ENCODE measurements at regions not wholly inside any gene's neighbourhood (a gene's known extent, or its start where the extent isn't known, plus 50 kb on each side); places are given as distances from the start of the nearest gene placed in this dataset.

- 94 to 100% (median 96%) methylated on average over 2 of the region's 2 CpGs for WGBS, 5 donors
- TF ChIP-seq POLR2AphosphoS5 (IDR thresholded peaks at IDR 0.05) = no peak
- no peak for TF ChIP-seq EP300 (IDR thresholded peaks at IDR 0.05)
- no peak for TF ChIP-seq POLR2A (IDR thresholded peaks at IDR 0.05)
- TF ChIP-seq CTCF (IDR thresholded peaks at IDR 0.05) = no peak
- H3K4me1 ChIP-seq = peaks cover 9 to 28% (median 24%) of the 10 kb centered on the region in 4 donors
- H3K4me3 ChIP-seq = no peak overlapping the region
- H3K27me3 ChIP-seq = no peaks in the 10 kb centered on the region
- H3K36me3 ChIP-seq = no peaks in the 10 kb centered on the region
- intact Hi-C loops (cut with DNase I; ENCODE audit: low total_unique reads) = loop anchor here (10.0 kb wide), 1 partner anchor 789 kb away; the partner anchor contains the start of gene KLF4
- no peak for DNase-seq
- H3K27ac ChIP-seq = no peak overlapping the region
- H3K9me3 ChIP-seq = no peaks in the 10 kb centered on the region
Observed at GRCh38 chr9:108273988-108274387, 581.8 kb downstream of the ACTL7B start.

- DNase-seq = peak; percentile 62 to 77
- Histone ChIP-seq H3K36me3 (no peaks in the 10 kb centered on the region), H3K27me3 (no peaks in the 10 kb centered on the region), H3K27ac (peak overlapping the region; percentile 80 to 91 (median 82)), H3K4me3 (peak overlapping the region; percentile 13 to 37 (median 23)), H3K9me3 (no peaks in the 10 kb centered on the region), H3K4me1 (peaks cover 9 to 28% (median 24%) of the 10 kb centered on the region in 4 donors)
- intact Hi-C loops (cut with DNase I; ENCODE audit: low total_unique reads) = loop anchor here (10.0 kb wide), 1 partner anchor 788 kb away; the partner anchor contains the start of gene KLF4
- 23 to 56% (median 33%) methylated on average over 7 of the region's 7 CpGs for WGBS, 5 donors
- TF ChIP-seq POLR2AphosphoS5 (IDR thresholded peaks at IDR 0.05) (peak in 1 of 3 donors; percentile 2), CTCF (IDR thresholded peaks at IDR 0.05) (peak in 5 of 7 experiments; percentile 26 to 60 (median 49)), EP300 (IDR thresholded peaks at IDR 0.05) (no peak)
Observed at GRCh38 chr9:108272349-108272899, 583.4 kb downstream of the ACTL7B start.

- Histone ChIP-seq H3K27me3 (no peaks in the 10 kb centered on the region), H3K27ac (peak overlapping the region; percentile 80 to 91 (median 82)), H3K4me1 (peaks cover 9 to 28% (median 24%) of the 10 kb centered on the region in 4 donors), H3K36me3 (no peaks in the 10 kb centered on the region), H3K4me3 (peak overlapping the region in 3 of 4 donors; percentile 13 to 37 (median 26)), H3K9me3 (no peaks in the 10 kb centered on the region)
- no peak for TF ChIP-seq CTCF (IDR thresholded peaks at IDR 0.05)
- TF ChIP-seq POLR2AphosphoS5 (IDR thresholded peaks at IDR 0.05) = peak in 2 of 3 donors; percentile 42 to 43
- intact Hi-C loops (cut with DNase I; ENCODE audit: low total_unique reads) = loop anchor here (10.0 kb wide), 1 partner anchor 787 kb away; the partner anchor contains the start of gene KLF4
- peak; percentile 57 to 94 for DNase-seq
- WGBS, 5 donors = 18 to 32% (median 20%) methylated on average over 5 of the region's 5 CpGs
Observed at GRCh38 chr9:108271646-108272348, 584.0 kb downstream of the ACTL7B start.

- Histone ChIP-seq H3K36me3 (no peaks in the 10 kb centered on the region), H3K27me3 (no peaks in the 10 kb centered on the region), H3K4me3 (no peak overlapping the region), H3K4me1 (peaks cover 9 to 28% (median 24%) of the 10 kb centered on the region in 4 donors), H3K9me3 (no peaks in the 10 kb centered on the region), H3K27ac (peak overlapping the region in 4 of 5 donors; percentile 4 to 90 (median 82))
- peak in 1 of 2 donors; percentile 20 for DNase-seq
- WGBS, 5 donors = 75 to 81% (median 80%) methylated on average over 7 of the region's 7 CpGs
- TF ChIP-seq CTCF (IDR thresholded peaks at IDR 0.05) (no peak), POLR2A (IDR thresholded peaks at IDR 0.05) (no peak), EP300 (IDR thresholded peaks at IDR 0.05) (no peak), POLR2AphosphoS5 (IDR thresholded peaks at IDR 0.05) (no peak)
- intact Hi-C loops (cut with DNase I; ENCODE audit: low total_unique reads) = loop anchor here (10.0 kb wide), 1 partner anchor 786 kb away; the partner anchor contains the start of gene KLF4
Observed at GRCh38 chr9:108271236-108271635, 584.5 kb downstream of the ACTL7B start.
